ENCODE measurements at regions not wholly inside any gene's neighbourhood (a gene's known extent, or its start where the extent isn't known, plus 50 kb on each side); places are given as distances from the start of the nearest gene placed in this dataset.

GRCh38 chr2:81550277-81550676 lies 1245.7 kb upstream of the LRRTM1 start:
- DNase-seq (ENCODE audit: low spot score) = no peak

- no peak for DNase-seq (ENCODE audit: low spot score)
These were observed 1245.1 kb upstream of the LRRTM1 start for GRCh38 chr2:81549646-81550045.

GRCh38 chr2:81545626-81546025 lies 1241.1 kb upstream of the LRRTM1 start:
- no peak for DNase-seq (ENCODE audit: low spot score)

GRCh38 chr2:81542119-81542518 lies 1237.6 kb upstream of the LRRTM1 start:
- no peak for DNase-seq (ENCODE audit: low spot score)

GRCh38 chr2:81529944-81530343 lies 1225.4 kb upstream of the LRRTM1 start:
- no peak for DNase-seq (ENCODE audit: low spot score)

- no peak for DNase-seq (ENCODE audit: low spot score)
These were observed 1224.4 kb upstream of the LRRTM1 start for GRCh38 chr2:81528852-81529480.

- peak; percentile 11 for DNase-seq (ENCODE audit: low spot score)
These were observed 1218.8 kb upstream of the LRRTM1 start for GRCh38 chr2:81523344-81523743.

GRCh38 chr2:81513328-81513727 lies 1208.8 kb upstream of the LRRTM1 start:
- no peak for DNase-seq (ENCODE audit: low spot score)

- no peak for DNase-seq (ENCODE audit: low spot score)
These were observed 1201.0 kb upstream of the LRRTM1 start for GRCh38 chr2:81505586-81505985.

- no peak for DNase-seq (ENCODE audit: low spot score)
These were observed 1191.0 kb upstream of the LRRTM1 start for GRCh38 chr2:81495556-81495955.

- no peak for DNase-seq (ENCODE audit: low spot score)
These were observed 1178.7 kb upstream of the LRRTM1 start for GRCh38 chr2:81483254-81483653.

- peak; percentile 6 for DNase-seq (ENCODE audit: low spot score)
These were observed 1177.4 kb upstream of the LRRTM1 start for GRCh38 chr2:81481994-81482368.

GRCh38 chr2:81481242-81481993 lies 1176.9 kb upstream of the LRRTM1 start:
- no peak for DNase-seq (ENCODE audit: low spot score)

- no peak for DNase-seq (ENCODE audit: low spot score)
These were observed 1162.5 kb upstream of the LRRTM1 start for GRCh38 chr2:81467096-81467495.

- no peak for DNase-seq (ENCODE audit: low spot score)
These were observed 1157.9 kb upstream of the LRRTM1 start for GRCh38 chr2:81462420-81462819.

GRCh38 chr2:81445176-81445575 lies 1140.6 kb upstream of the LRRTM1 start:
- DNase-seq (ENCODE audit: low spot score) = no peak

GRCh38 chr2:81437456-81438000 lies 1133.0 kb upstream of the LRRTM1 start:
- peak; percentile 6 for DNase-seq (ENCODE audit: low spot score)

GRCh38 chr2:81436256-81436655 lies 1131.7 kb upstream of the LRRTM1 start:
- DNase-seq (ENCODE audit: low spot score) = no peak

- DNase-seq (ENCODE audit: low spot score) = no peak
These were observed 1108.1 kb upstream of the LRRTM1 start for GRCh38 chr2:81412681-81413080.

- no peak for DNase-seq (ENCODE audit: low spot score)
These were observed 1099.0 kb upstream of the LRRTM1 start for GRCh38 chr2:81403508-81403907.

GRCh38 chr2:81396417-81397019 lies 1092.0 kb upstream of the LRRTM1 start:
- no peak for DNase-seq (ENCODE audit: low spot score)

GRCh38 chr2:81395746-81396145 lies 1091.2 kb upstream of the LRRTM1 start:
- DNase-seq (ENCODE audit: low spot score) = no peak

GRCh38 chr2:81389203-81389602 lies 1084.7 kb upstream of the LRRTM1 start:
- DNase-seq (ENCODE audit: low spot score) = no peak
